GM23338 (cell line): ENCODE measurements at regions not wholly inside any gene's neighbourhood (a gene's known extent, or its start where the extent isn't known, plus 50 kb on each side); places are given as distances from the start of the nearest gene placed in this dataset.

ENCODE experiments used
- ATAC-seq: fragments of 200-7000 bp; cut with Tn5 transposase; 3 replicates; pipeline ENCODE4 v1.9.1; 2020
- DNase-seq: peaks from one replicate; pipeline ENCODE4 v3.0.0-alpha.2; 2015; ENCODE audit warnings: low spot score
- H2AFZ ChIP-seq: fragments of 200-600 bp; sonication (generic); 2 replicates; pipeline ENCODE4 v1.8.0; 2016; ENCODE audit warnings: antibody characterized with exemption, mild to moderate bottlenecking, moderate library complexity
- H3F3A ChIP-seq: fragments of 200-600 bp; sonication (generic); replicated peaks from 2 replicates; pipeline ENCODE4 v1.8.0; 2017; ENCODE audit warnings: antibody characterized with exemption, mixed run types, low read depth
- H3K27ac ChIP-seq: fragments of 200-600 bp; sonication (generic); 2 replicates; pipeline ENCODE4 v1.6.1; 2016; ENCODE audit warnings: low read depth
- H3K27me3 ChIP-seq: fragments of 200-600 bp; sonication (generic); 2 replicates; pipeline ENCODE4 v1.8.0; 2016; ENCODE audit warnings: mild to moderate bottlenecking, mixed run types, moderate library complexity; ENCODE audit not compliant: insufficient read depth
- H3K36me3 ChIP-seq: fragments of 200-600 bp; sonication (generic); 2 replicates; pipeline ENCODE4 v1.8.0; 2016; ENCODE audit warnings: mild to moderate bottlenecking; ENCODE audit not compliant: insufficient read depth
- H3K4me1 ChIP-seq: fragments of 200-600 bp; sonication (generic); 2 replicates; pipeline ENCODE4 v1.8.0; 2016; ENCODE audit warnings: mild to moderate bottlenecking, moderate library complexity; ENCODE audit not compliant: insufficient read depth
- H3K4me2 ChIP-seq: fragments of 200-600 bp; sonication (generic); 2 replicates; pipeline ENCODE4 v1.7.1; 2017; ENCODE audit warnings: mixed run types
- H3K4me3 ChIP-seq: fragments of 200-600 bp; sonication (generic); 2 replicates; pipeline ENCODE4 v1.6.1; 2016; ENCODE audit warnings: mixed run types
- H3K79me2 ChIP-seq: fragments of 200-600 bp; sonication (generic); replicated peaks from 2 replicates; pipeline ENCODE4 v1.8.0; 2017; ENCODE audit warnings: mild to moderate bottlenecking; ENCODE audit not compliant: insufficient read depth
- H3K9me2 ChIP-seq: fragments of 200-600 bp; sonication (generic); 2 replicates; pipeline ENCODE4 v1.8.0; 2017; ENCODE audit not compliant: insufficient read depth
- H4K20me1 ChIP-seq: fragments of 200-600 bp; sonication (generic); replicated peaks from 2 replicates; pipeline ENCODE4 v1.8.0; 2017; ENCODE audit warnings: mild to moderate bottlenecking; ENCODE audit not compliant: insufficient read depth
- H3K27ac Mint-ChIP-seq: 2 replicates; pipeline ENCODE4 v1.8.0; 2020; ENCODE audit warnings: inconsistent platforms, mild to moderate bottlenecking, moderate library complexity, mixed read lengths
- H3K27me3 Mint-ChIP-seq: 3 replicates; pipeline ENCODE4 v1.8.0; 2022; ENCODE audit warnings: low read depth, mild to moderate bottlenecking, moderate library complexity, mixed read lengths, inconsistent platforms; ENCODE audit not compliant: insufficient read depth, poor library complexity
- H3K36me3 Mint-ChIP-seq: 3 replicates; pipeline ENCODE4 v1.8.0; 2021; ENCODE audit warnings: low read depth, mild to moderate bottlenecking, inconsistent platforms, moderate library complexity, mixed read lengths
- H3K4me1 Mint-ChIP-seq: 3 replicates; pipeline ENCODE4 v1.8.0; 2020; ENCODE audit warnings: mild to moderate bottlenecking, inconsistent platforms, mixed read lengths
- H3K4me3 Mint-ChIP-seq: 3 replicates; pipeline ENCODE4 v1.8.0; 2021; ENCODE audit warnings: moderate library complexity, mild to moderate bottlenecking, inconsistent platforms, mixed read lengths
- H3K9me3 Mint-ChIP-seq: 3 replicates; pipeline ENCODE4 v1.8.0; 2020; ENCODE audit warnings: moderate library complexity, mild to moderate bottlenecking, inconsistent platforms, mixed read lengths
- CREB1 ChIP-seq: fragments of 250-450 bp; sonication (Bioruptor Pico); IDR thresholded peaks from 2 replicates; pipeline ENCODE4 v1.5.0; 2020; ENCODE audit warnings: low read depth, mild to moderate bottlenecking, moderate library complexity
- CTCF ChIP-seq, 2 experiments: fragments of 200-600 bp in 1 of 2; sonication (generic) in 1 of 2; conservative IDR thresholded peaks; 2 replicates each; pipeline versions ENCODE4 v1.5.1 to v1.6.1; 2016 to 2017; ENCODE audit warnings: antibody characterized with exemption in 2 of 2, low read depth in 2 of 2, mild to moderate bottlenecking in 2 of 2, moderate library complexity in 1 of 2
- ETS1 ChIP-seq: IDR thresholded peaks from 2 replicates; pipeline ENCODE4 v1.6.1; 2016; ENCODE audit warnings: antibody characterized with exemption
- EZH2 ChIP-seq: fragments of 200-600 bp; sonication (generic); IDR thresholded peaks from one replicate; pipeline ENCODE4 v1.8.0; 2017; ENCODE audit warnings: antibody characterized with exemption, mild to moderate bottlenecking, low read depth; ENCODE audit not compliant: unreplicated experiment
- EZH2phosphoT487 ChIP-seq: fragments of 200-600 bp; sonication (generic); IDR thresholded peaks from one replicate; pipeline ENCODE4 v1.8.1; 2018; ENCODE audit warnings: antibody characterized with exemption; ENCODE audit not compliant: unreplicated experiment
- JUNB ChIP-seq: IDR thresholded peaks from one replicate; pipeline ENCODE4 v1.6.1; 2016; ENCODE audit warnings: antibody characterized with exemption; ENCODE audit not compliant: unreplicated experiment
- NANOG ChIP-seq: IDR thresholded peaks from 2 replicates; pipeline ENCODE4 v1.6.1; 2016; ENCODE audit warnings: antibody characterized with exemption, borderline replicate concordance
- POLR2AphosphoS5 ChIP-seq: IDR thresholded peaks from 2 replicates; pipeline ENCODE4 v1.6.1; 2016; ENCODE audit warnings: antibody characterized with exemption, low read depth
- REST ChIP-seq: IDR thresholded peaks from one replicate; pipeline ENCODE4 v1.6.1; 2018; ENCODE audit warnings: antibody characterized with exemption; ENCODE audit not compliant: unreplicated experiment
- STAT1 ChIP-seq: IDR thresholded peaks from one replicate; pipeline ENCODE4 v1.6.1; 2016; ENCODE audit warnings: antibody characterized with exemption; ENCODE audit not compliant: unreplicated experiment
- ZNF114 ChIP-seq: fragments of 250-450 bp; sonication (Bioruptor Pico); IDR thresholded peaks from 2 replicates; pipeline ENCODE4 v1.5.0; 2020; ENCODE audit warnings: mild to moderate bottlenecking, moderate library complexity
- ZNF331 ChIP-seq: fragments of 250-450 bp; sonication (Bioruptor Pico); IDR thresholded peaks from 2 replicates; pipeline ENCODE4 v1.5.0; 2020; ENCODE audit warnings: low read depth, mild to moderate bottlenecking, moderate library complexity

GRCh38 chr4:126448086-126448845, 1133.5 kb downstream of the FAT4 start (continued):
- TF ChIP-seq STAT1 (no peak), EZH2phosphoT487 (no peak), NANOG (no peak), CTCF (conservative IDR thresholded peaks at IDR 0.05; ENCODE audit: low read depth in 2 of 2) (no peak)

GRCh38 chr4:126451237-126451873, 1136.6 kb downstream of the FAT4 start:
- no peaks in the 10 kb centered on the region for H3F3A ChIP-seq
- no peak for ATAC-seq
- no peak for TF ChIP-seq CREB1 (CRISPR knock-in tag)
- TF ChIP-seq JUNB, result no peak
- TF ChIP-seq STAT1, result no peak
- TF ChIP-seq ETS1, result no peak
- TF ChIP-seq EZH2, result no peak
- TF ChIP-seq ZNF114 (CRISPR knock-in tag), result no peak
- TF ChIP-seq REST, result no peak
- TF ChIP-seq POLR2AphosphoS5, result no peak
- no peak for TF ChIP-seq NANOG
- TF ChIP-seq ZNF331 (CRISPR knock-in tag), result no peak

More at GRCh38 chr4:126451237-126451873, 1136.6 kb downstream of the FAT4 start:
- Histone ChIP-seq H3K4me1 (peaks cover 25% of the 10 kb centered on the region), H3K79me2 (no peaks in the 10 kb centered on the region), H3K4me3 (no peak overlapping the region), H3K4me2 (no peak overlapping the region), H3K27me3 (no peaks in the 10 kb centered on the region), H2AFZ (no peak overlapping the region), H4K20me1 (no peaks in the 10 kb centered on the region), H3K27ac (no peak overlapping the region), H3K9me2 (0 out of 2 replicates have a peak, but pooled peaks cover 4% of the 10 kb centered on the region), H3K36me3 (no peaks in the 10 kb centered on the region)
- Mint-ChIP-seq H3K36me3 (no peaks in the 10 kb centered on the region), H3K4me1 (peaks cover 13% of the 10 kb centered on the region; the same call in 2 of the 3 replicates), H3K27me3 (no peaks in the 10 kb centered on the region), H3K4me3 (no peak overlapping the region), H3K27ac (no peak overlapping the region), H3K9me3 (no peaks in the 10 kb centered on the region)
- no peak for DNase-seq
